Activated naive CD4-positive, alpha-beta T cell treated with anti-CD3 and anti-CD28 coated beads for 36 hours (primary cell): ENCODE measurements at regions not wholly inside any gene's neighbourhood (a gene's known extent, or its start where the extent isn't known, plus 50 kb on each side); places are given as distances from the start of the nearest gene placed in this dataset.

Experiments used
- CTCF ChIA-PET: fragments of 350-600 bp; sonication (Branson Sonifier 250); formaldehyde crosslinking; loops from one replicate; lab custom pipeline; 2021; ENCODE audit warnings: antibody characterized with exemption; lab: Charles Lee
- DNase-seq: peaks from one replicate; pipeline ENCODE4 v3.0.0-alpha.2; 2020
- H3K27ac Mint-ChIP-seq: one replicate; pipeline ENCODE4 v1.8.0; 2021; ENCODE audit warnings: mild to moderate bottlenecking, mixed read lengths
- H3K27me3 Mint-ChIP-seq: one replicate; pipeline ENCODE4 v1.8.0; 2021; ENCODE audit warnings: low read depth, mixed read lengths
- H3K36me3 Mint-ChIP-seq: one replicate; pipeline ENCODE4 v1.8.0; 2021; ENCODE audit warnings: low read depth, mixed read lengths
- H3K4me1 Mint-ChIP-seq: one replicate; pipeline ENCODE4 v1.8.0; 2021; ENCODE audit warnings: low read depth, mixed read lengths
- H3K4me3 Mint-ChIP-seq: one replicate; pipeline ENCODE4 v1.8.0; 2021; ENCODE audit warnings: mild to moderate bottlenecking, moderate library complexity, mixed read lengths
- H3K9me3 Mint-ChIP-seq: one replicate; pipeline ENCODE4 v1.8.0; 2021; ENCODE audit warnings: mixed read lengths
- intact Hi-C: fragments of 100-400 bp; cut with micrococcal nuclease; formaldehyde crosslinking; loops from one replicate; pipeline ENCODE4 v1.15.1; 2023

DNA sequence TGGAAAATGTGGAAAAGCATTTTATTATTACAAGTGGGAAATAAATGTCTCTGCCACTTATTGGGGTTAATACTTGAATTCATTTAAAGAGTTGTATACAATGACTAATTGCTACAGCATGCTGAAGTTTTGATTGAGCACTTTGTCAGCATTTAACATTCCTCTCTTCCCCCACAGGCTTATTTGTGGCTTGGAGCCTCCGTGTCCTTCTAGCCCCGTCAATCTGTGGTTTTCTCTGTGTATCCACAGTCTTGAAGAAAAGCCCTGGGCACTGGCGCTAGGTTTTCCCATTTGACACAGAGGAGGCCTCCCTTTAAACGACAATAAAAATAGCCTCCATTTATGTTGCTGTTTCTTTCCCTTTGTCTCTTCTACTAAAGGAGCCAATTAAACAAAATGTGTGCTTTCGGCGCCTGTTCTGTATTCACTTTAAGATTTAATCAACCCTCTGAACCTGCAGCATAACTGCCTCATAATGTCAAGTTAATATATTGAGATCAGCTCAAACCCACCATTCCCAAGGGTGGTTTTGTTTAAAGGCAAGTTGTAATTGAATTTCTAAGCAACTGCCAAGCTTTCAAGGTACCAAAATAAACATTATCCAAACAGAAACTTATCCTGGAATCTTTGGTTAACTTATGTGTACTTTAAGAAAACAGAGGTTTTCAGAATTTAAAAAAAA lies 92.9 kb upstream of the ADRA1D start:
- intact Hi-C loops = no loop called here
- no peaks in the 10 kb centered on the region for H3K9me3 Mint-ChIP-seq
- no peaks in the 10 kb centered on the region for H3K4me1 Mint-ChIP-seq
- DNase-seq = no peak
- no peak overlapping the region for H3K4me3 Mint-ChIP-seq
- CTCF ChIA-PET = interaction anchor here (1.3 kb wide), 1 partner anchor 11 kb away, joined by 3 read pairs; no protein-coding TSS in a partner anchor
- H3K36me3 Mint-ChIP-seq = no peaks in the 10 kb centered on the region
- no peak overlapping the region for H3K27ac Mint-ChIP-seq
- H3K27me3 Mint-ChIP-seq = peaks cover 20% of the 10 kb centered on the region

DNA sequence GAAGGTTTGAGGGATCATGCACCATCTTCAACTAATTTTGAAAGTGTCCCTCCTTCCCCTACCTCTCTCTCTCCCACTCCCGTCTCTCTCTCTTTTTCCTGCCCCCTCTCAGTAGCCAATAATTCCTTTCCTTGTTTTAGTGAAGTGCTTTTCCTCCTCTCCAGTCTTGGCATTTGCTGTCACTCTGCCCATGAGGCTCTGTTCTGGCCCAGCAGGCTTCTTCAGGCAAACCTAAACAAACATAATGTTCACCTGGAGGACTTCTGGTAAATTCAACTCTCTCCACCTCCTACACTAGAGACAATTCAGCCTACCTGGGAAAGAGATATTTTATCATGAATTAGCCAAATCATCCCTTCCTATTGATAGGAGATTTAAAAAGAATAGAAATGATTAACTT lies 86.6 kb upstream of the ADRA1D start:
- no peak for DNase-seq
- Mint-ChIP-seq H3K27ac (no peak overlapping the region), H3K4me3 (no peak overlapping the region), H3K36me3 (no peaks in the 10 kb centered on the region), H3K27me3 (peaks cover 14% of the 10 kb centered on the region), H3K4me1 (no peaks in the 10 kb centered on the region), H3K9me3 (no peaks in the 10 kb centered on the region)
- intact Hi-C loops = no loop called here
- CTCF ChIA-PET = no interaction called here

DNA sequence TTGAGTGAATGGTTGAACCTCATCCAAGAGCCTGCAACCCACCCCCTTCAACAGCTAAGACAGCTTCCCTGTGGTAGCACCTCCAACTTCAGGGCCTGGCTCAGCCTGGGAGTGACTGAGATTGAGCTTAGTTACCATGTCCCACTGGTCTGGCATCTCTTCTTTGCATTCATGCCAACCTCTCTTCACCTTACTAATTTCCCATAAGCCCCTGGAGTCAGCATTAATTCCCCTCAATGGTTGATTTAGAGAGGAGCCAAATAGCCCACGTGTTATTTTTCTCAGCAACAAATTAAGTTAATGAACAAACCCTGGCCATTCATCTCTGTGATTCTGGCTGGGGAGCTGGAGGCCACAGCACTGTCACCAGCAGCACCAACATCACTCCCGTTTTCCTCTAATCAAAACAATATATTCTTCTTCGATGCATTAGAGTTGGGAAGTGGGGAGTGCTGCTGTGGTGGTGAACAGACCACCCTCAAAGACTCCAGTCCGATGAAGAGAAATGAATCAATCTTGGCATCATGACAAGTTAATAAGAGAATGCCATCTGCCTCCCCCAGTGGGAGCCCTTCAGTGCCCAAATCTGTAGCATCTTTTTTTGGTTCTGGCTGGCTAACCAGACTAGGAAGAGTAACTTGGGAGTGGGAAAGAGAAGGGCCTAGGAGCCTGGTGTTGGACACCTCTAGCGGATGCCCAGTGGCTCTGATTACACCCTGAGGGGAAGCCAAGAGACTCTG lies 83.2 kb upstream of the ADRA1D start:
- H3K27me3 Mint-ChIP-seq = peaks cover 3% of the 10 kb centered on the region
- intact Hi-C loops = no loop called here
- no peaks in the 10 kb centered on the region for H3K36me3 Mint-ChIP-seq
- no peak for DNase-seq
- CTCF ChIA-PET = no interaction called here
- no peaks in the 10 kb centered on the region for H3K9me3 Mint-ChIP-seq
- no peaks in the 10 kb centered on the region for H3K4me1 Mint-ChIP-seq
- no peak overlapping the region for H3K27ac Mint-ChIP-seq
- H3K4me3 Mint-ChIP-seq = no peak overlapping the region

DNA sequence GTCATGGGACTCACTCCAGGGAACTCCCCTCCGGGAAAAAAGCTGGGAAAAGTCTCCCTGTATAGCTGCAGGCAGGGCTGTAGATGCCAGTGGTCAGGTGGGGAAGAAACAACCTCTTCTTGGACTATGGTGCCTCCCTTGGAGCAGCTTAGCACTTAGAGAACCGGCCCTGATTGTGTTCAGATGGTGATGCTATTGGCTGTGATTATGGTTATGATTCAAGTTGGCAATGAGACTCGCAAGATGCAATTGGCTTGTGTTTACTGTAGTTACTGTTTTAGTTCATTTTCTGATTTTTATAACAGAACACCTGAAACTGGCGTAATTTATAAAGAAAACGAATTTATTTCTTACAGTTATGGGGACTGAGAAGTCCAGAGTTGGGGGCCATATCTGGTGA lies 80.9 kb upstream of the ADRA1D start:
- no peak overlapping the region for H3K27ac Mint-ChIP-seq
- H3K36me3 Mint-ChIP-seq = no peaks in the 10 kb centered on the region
- H3K27me3 Mint-ChIP-seq = peaks cover 5% of the 10 kb centered on the region
- H3K4me3 Mint-ChIP-seq = no peak overlapping the region
- no peaks in the 10 kb centered on the region for H3K4me1 Mint-ChIP-seq
- intact Hi-C loops = no loop called here
- CTCF ChIA-PET = interaction anchor here (0.7 kb wide), 1 partner anchor 12 kb away, joined by 3 read pairs; no protein-coding TSS in a partner anchor
- DNase-seq = no peak
- H3K9me3 Mint-ChIP-seq = no peaks in the 10 kb centered on the region

DNA sequence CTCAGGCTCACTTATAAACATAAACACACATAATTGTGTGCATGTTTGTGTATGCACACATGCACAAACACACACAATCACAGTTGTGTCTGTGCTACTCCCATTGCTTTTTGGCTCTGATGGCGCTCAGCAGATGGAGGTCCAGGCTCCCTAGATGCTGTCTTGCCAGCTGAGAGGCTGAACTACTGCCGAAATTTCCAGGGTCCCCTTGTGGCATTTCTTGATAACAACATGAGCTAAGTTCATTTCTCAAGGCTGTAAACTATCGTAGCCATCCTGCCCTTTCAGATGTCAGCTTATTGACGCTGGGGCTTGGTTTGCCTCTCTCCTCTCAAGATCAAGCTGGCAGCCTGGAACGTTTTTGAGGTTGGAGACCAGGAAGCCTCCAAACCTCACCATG lies 80.1 kb upstream of the ADRA1D start:
- Mint-ChIP-seq H3K4me3 (no peak overlapping the region), H3K36me3 (no peaks in the 10 kb centered on the region), H3K27me3 (peaks cover 5% of the 10 kb centered on the region), H3K9me3 (no peaks in the 10 kb centered on the region), H3K27ac (no peak overlapping the region), H3K4me1 (no peaks in the 10 kb centered on the region)
- CTCF ChIA-PET = no interaction called here
- DNase-seq = no peak
- intact Hi-C loops = no loop called here

DNA sequence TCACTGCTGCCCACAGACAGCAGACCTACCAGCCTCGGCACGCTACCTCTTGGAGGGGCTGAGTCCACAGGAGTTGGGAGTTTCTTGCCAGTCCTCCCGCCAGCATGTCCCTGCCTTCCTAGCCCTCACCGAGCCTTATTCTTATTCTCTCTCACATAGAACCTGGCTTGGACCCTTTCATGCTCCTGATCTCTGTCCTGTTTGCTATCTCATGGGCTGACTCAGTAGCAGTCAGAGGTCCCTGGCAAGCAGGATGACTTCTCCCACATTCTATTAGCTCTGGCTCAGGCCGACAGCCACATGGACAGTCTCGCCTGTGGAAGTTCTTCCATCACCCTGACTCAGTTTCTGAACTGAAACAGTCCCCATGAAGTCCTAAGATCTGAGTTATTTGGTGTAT lies 79.5 kb upstream of the ADRA1D start:
- no peaks in the 10 kb centered on the region for H3K36me3 Mint-ChIP-seq
- no peaks in the 10 kb centered on the region for H3K9me3 Mint-ChIP-seq
- no peak for DNase-seq
- no peak overlapping the region for H3K27ac Mint-ChIP-seq
- H3K27me3 Mint-ChIP-seq = peaks cover 8% of the 10 kb centered on the region
- CTCF ChIA-PET = no interaction called here
- H3K4me3 Mint-ChIP-seq = no peak overlapping the region
- intact Hi-C loops = no loop called here
- H3K4me1 Mint-ChIP-seq = no peaks in the 10 kb centered on the region

DNA sequence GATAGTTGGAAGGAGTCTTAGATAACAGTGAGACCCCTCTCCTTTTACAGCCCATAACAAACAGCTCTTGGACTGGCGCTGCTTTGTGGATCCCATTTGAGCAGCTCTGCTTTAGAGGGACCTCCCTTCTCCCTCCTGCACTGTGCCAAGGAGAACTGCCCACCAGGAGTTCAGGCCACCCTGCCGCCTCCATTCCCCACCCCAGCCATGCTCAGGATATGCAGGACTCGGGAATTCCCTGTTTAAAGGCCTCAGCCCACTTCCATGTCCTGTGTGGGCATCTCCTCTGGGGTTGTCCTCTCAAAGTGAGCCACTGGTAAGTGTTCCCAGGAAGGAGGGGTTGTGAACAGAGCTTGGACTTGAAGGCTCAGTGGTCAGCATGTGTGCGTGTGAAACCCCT lies 78.9 kb upstream of the ADRA1D start:
- Mint-ChIP-seq H3K9me3 (no peaks in the 10 kb centered on the region), H3K27me3 (peaks cover 8% of the 10 kb centered on the region), H3K4me1 (no peaks in the 10 kb centered on the region), H3K36me3 (no peaks in the 10 kb centered on the region), H3K27ac (no peak overlapping the region), H3K4me3 (no peak overlapping the region)
- CTCF ChIA-PET = no interaction called here
- no peak for DNase-seq
- intact Hi-C loops = no loop called here

DNA sequence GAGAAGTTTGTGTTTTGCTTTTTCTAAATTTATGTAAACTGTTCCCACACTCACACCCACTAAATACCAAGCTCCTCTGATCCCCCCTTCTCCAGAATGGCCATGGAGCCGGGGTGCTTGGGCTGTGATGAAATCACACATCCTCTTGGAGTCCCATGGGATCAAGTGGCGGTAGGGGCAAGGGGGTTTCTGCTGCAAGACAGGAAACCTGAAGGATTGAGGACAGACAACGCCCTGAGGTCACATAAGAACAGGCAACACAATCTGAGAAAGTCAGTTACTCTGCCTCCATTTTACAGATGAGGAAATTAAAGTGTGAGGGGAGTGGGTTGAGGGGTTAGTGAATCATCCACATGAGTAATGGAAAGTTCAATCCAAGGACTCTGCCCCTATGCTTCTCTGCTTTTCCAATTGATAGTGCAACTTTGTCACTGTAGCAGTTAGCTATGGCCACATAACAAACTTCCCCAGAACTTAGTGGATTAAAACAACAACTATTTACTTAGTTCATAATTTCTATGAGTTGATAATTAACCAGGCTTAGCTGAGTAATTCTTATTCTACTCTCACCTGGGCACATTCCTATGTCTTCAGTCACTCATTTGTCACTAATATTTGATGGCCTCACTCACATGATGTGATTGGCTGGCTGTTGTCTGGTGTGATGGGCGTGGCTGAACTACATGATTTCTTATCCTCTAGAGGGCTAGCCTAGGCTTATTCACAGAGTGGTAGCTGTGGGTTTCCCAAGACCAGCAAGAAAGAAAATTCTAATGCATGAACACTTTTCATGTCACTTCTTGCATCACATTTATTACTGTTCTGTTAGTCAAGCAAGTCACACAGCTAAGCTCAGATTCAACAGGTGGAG lies 77.3 kb upstream of the ADRA1D start:
- no peaks in the 10 kb centered on the region for H3K36me3 Mint-ChIP-seq
- H3K4me3 Mint-ChIP-seq = no peak overlapping the region
- no peaks in the 10 kb centered on the region for H3K4me1 Mint-ChIP-seq
- no peaks in the 10 kb centered on the region for H3K9me3 Mint-ChIP-seq
- H3K27me3 Mint-ChIP-seq = peaks cover 12% of the 10 kb centered on the region
- DNase-seq = no peak
- H3K27ac Mint-ChIP-seq = no peak overlapping the region
- intact Hi-C loops = no loop called here
- CTCF ChIA-PET = interaction anchor here (0.6 kb wide), 1 partner anchor 46 kb away, joined by 3 read pairs; no protein-coding TSS in a partner anchor

DNA sequence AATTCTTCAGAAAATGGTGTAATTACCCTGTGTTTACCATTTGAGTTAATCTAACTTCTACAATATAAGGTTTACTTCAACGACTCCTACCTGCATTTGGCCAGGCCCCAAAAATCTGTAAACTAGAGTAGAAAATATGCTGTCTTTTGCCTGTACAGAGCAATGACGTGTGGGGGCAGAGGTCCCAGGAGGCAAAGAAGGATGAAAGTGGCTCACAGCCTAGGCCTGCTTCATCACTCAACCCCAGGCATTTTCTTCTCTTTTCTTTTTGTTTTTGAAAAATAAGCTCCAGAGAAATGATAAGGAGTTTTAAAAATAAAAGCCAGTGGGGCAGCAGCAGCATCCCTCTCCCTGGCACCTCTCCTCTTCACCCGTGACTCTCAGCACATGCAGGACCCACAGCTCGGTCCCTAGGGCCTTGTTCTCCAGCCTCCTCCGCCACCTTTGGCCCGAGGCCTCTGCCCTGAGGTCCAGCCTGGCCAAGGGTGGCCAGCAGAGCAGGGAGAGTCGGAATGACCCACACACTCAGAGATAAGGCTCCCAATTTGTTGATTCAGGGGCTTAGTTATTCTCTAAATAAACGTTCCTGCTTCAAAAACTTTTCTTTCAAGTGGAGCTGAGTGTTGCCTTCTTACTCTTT lies 76.6 kb upstream of the ADRA1D start:
- CTCF ChIA-PET = no interaction called here
- no peaks in the 10 kb centered on the region for H3K9me3 Mint-ChIP-seq

DNA sequence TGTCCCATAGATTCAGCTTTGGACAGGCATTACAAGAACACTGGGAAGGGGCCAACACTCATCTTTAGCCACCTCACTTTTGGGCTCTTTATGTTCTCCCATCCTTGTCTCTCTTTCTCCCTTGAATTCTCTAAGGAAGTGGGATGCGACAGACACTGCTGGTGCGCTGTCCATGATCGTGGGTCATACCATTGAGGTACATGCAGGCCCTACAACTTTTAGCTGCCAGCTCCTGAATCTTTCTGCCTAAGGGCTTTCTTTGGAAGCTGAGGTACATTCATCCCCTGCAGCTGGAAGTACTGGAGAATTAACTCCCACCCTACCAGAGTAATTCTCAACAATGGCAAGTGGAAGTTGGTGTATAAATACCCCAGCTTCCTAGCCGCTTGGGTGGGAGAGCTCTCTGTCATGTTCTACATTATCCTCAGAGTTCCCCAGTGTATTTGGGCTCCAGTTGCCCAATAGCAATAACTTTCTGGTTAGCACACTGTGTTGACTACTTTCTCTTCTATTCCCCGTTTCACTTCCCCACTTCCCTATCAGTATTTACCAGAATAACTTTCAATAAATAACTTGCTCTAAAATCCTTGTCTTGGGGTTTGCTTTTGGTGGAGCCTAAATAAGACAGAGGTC lies 75.6 kb upstream of the ADRA1D start:
- Mint-ChIP-seq H3K9me3 (no peaks in the 10 kb centered on the region), H3K4me3 (no peak overlapping the region), H3K36me3 (no peaks in the 10 kb centered on the region), H3K4me1 (no peaks in the 10 kb centered on the region), H3K27me3 (peaks cover 12% of the 10 kb centered on the region), H3K27ac (no peak overlapping the region)
- intact Hi-C loops = no loop called here
- CTCF ChIA-PET = no interaction called here
- DNase-seq = no peak

More for the DNA sequence above, 76.6 kb upstream of the ADRA1D start:
- intact Hi-C loops = no loop called here
- no peaks in the 10 kb centered on the region for H3K36me3 Mint-ChIP-seq
- H3K27me3 Mint-ChIP-seq = peaks cover 12% of the 10 kb centered on the region
- DNase-seq = no peak
- no peak overlapping the region for H3K27ac Mint-ChIP-seq
- H3K4me1 Mint-ChIP-seq = no peaks in the 10 kb centered on the region
- H3K4me3 Mint-ChIP-seq = no peak overlapping the region

DNA sequence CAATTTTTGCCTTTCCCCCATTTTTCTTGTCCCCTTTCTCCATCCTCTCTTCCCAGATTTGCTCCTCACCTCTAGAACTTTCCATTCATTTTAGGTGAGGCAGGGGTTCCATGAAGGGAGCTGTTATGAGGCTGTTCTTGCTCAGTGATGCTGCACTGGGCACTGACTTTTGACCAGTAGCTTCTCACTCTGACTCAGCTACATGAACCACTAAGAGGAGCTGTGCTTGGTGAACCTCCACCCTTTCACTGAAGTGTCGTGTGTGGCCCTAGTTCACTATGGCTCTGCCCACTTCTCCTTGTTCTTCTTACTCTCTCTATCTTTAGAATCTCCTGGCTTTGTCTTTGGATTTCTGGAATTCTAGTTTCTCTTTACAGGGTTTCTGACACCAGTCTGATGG lies 73.4 kb upstream of the ADRA1D start:
- Mint-ChIP-seq H3K36me3 (no peaks in the 10 kb centered on the region), H3K4me3 (no peak overlapping the region), H3K27ac (no peak overlapping the region), H3K27me3 (peaks cover 12% of the 10 kb centered on the region), H3K9me3 (no peaks in the 10 kb centered on the region), H3K4me1 (no peaks in the 10 kb centered on the region)
- intact Hi-C loops = no loop called here
- CTCF ChIA-PET = no interaction called here
- no peak for DNase-seq

DNA sequence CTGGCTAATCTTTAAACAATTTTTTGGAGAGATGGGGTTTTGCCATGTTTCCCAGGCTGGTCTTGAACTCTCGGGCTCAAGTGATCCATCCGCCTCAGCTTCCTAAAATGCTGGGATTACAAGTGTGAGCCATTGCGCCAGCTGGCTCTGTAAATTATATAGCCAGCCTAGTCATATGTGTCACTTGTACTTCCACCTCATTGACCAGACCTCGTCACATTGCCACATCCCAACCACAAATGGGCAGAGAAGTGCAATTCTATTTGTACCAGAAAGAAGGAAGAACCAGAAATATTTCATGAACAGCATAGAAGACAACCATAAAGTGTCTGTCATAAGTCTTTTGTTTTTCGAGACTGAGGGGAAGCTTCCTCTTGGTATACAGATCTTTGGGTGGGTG lies 71.2 kb upstream of the ADRA1D start:
- Mint-ChIP-seq H3K4me1 (no peaks in the 10 kb centered on the region), H3K27ac (no peak overlapping the region), H3K36me3 (no peaks in the 10 kb centered on the region), H3K27me3 (peaks cover 9% of the 10 kb centered on the region), H3K4me3 (no peak overlapping the region), H3K9me3 (no peaks in the 10 kb centered on the region)
- intact Hi-C loops = no loop called here
- DNase-seq = no peak
- CTCF ChIA-PET = no interaction called here
